Transverse colon (tissue), 3 donors: ENCODE measurements at regions not wholly inside any gene's neighbourhood (a gene's known extent, or its start where the extent isn't known, plus 50 kb on each side); places are given as distances from the start of the nearest gene placed in this dataset.

Experiments used
- POLR2A ChIP-seq: fragments of 450-650 bp; IDR thresholded peaks from one replicate; pipeline ENCODE4 v1.6.1; 2016; ENCODE audit warnings: antibody characterized with exemption, mild to moderate bottlenecking, moderate library complexity
- TF ChIP-seq, protein P1 (sequence below), 5 experiments: fragments of 200-600 bp in 3 of 5; fragments of 450-650 bp in 2 of 5; sonication (generic) in 3 of 5; IDR thresholded peaks; 1 replicate in 2 of 5; 2 replicates in 3 of 5; pipeline ENCODE4 v1.5.1; 2016 to 2017; ENCODE audit warnings: antibody characterized with exemption in 5 of 5, inconsistent platforms in 3 of 5, mild to moderate bottlenecking in 2 of 5, moderate library complexity in 1 of 5

- TF ChIP-seq, protein P1, sequence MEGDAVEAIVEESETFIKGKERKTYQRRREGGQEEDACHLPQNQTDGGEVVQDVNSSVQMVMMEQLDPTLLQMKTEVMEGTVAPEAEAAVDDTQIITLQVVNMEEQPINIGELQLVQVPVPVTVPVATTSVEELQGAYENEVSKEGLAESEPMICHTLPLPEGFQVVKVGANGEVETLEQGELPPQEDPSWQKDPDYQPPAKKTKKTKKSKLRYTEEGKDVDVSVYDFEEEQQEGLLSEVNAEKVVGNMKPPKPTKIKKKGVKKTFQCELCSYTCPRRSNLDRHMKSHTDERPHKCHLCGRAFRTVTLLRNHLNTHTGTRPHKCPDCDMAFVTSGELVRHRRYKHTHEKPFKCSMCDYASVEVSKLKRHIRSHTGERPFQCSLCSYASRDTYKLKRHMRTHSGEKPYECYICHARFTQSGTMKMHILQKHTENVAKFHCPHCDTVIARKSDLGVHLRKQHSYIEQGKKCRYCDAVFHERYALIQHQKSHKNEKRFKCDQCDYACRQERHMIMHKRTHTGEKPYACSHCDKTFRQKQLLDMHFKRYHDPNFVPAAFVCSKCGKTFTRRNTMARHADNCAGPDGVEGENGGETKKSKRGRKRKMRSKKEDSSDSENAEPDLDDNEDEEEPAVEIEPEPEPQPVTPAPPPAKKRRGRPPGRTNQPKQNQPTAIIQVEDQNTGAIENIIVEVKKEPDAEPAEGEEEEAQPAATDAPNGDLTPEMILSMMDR (IDR thresholded peaks at IDR 0.05) = no peak
- TF ChIP-seq POLR2A = no peak
Observed at GRCh38 chr16:87221633-87222032, 95.6 kb downstream of the C16orf95 start.
